B cell (primary cell): ENCODE measurements at regions not wholly inside any gene's neighbourhood (a gene's known extent, or its start where the extent isn't known, plus 50 kb on each side); places are given as distances from the start of the nearest gene placed in this dataset.

Experiments used
- ATAC-seq: fragments of 200-7000 bp; cut with Tn5 transposase; one replicate; pipeline ENCODE4 v1.10.0; 2021; ENCODE audit warnings: low read depth, mild to moderate bottlenecking, moderate number of reproducible peaks, moderate library complexity
- CTCF ChIA-PET: fragments of 350-600 bp; sonication (Branson Sonifier 250); formaldehyde crosslinking; loops from one replicate; lab custom pipeline; 2021; ENCODE audit warnings: antibody characterized with exemption, inconsistent platforms; lab: Charles Lee
- POLR2A ChIA-PET: fragments of 350-600 bp; sonication (Branson Sonifier 250); formaldehyde crosslinking; loops from one replicate; lab custom pipeline; 2021; ENCODE audit warnings: antibody characterized with exemption; lab: Charles Lee
- DNase-seq: peaks from one replicate; pipeline ENCODE4 v3.0.0; 2013
- H2AFZ ChIP-seq: 2 replicates; pipeline ENCODE4 v1.6.1; 2012; ENCODE audit warnings: mild to moderate bottlenecking, low read depth, low read length; ENCODE audit not compliant: insufficient read depth, poor library complexity, severe bottlenecking
- H3K27ac ChIP-seq, 2 donors: 1 replicate in 1 of 2; 2 replicates in 1 of 2; pipeline ENCODE4 v1.5.1; 2012 to 2013; ENCODE audit warnings: low read length in 2 of 2, mild to moderate bottlenecking in 2 of 2, moderate library complexity in 1 of 2
- H3K27me3 ChIP-seq, 4 experiments: fragments of 200-600 bp in 1 of 4; sonication (generic) in 1 of 4; replicated peaks in 1 of 4; 1 replicate in 2 of 4; 2 replicates in 2 of 4; pipeline versions ENCODE4 v1.6.1 to v1.7.0; 2013 to 2016; ENCODE audit warnings: low read length in 3 of 4, mild to moderate bottlenecking in 2 of 4, mixed read lengths in 1 of 4, moderate library complexity in 1 of 4; ENCODE audit not compliant: insufficient read depth in 4 of 4, control insufficient read depth in 3 of 4; ENCODE audit errors: control extremely low read depth in 1 of 4
- H3K36me3 ChIP-seq, 2 experiments: replicated peaks in 1 of 2; 1 replicate in 1 of 2; 2 replicates in 1 of 2; pipeline versions ENCODE4 v1.6.1 to v1.7.1; 2013; ENCODE audit warnings: low read length in 1 of 2; ENCODE audit not compliant: insufficient read depth in 2 of 2, control insufficient read depth in 1 of 2; ENCODE audit errors: control extremely low read depth in 1 of 2, extremely low read depth in 1 of 2
- H3K4me1 ChIP-seq, 2 donors: fragments of 200-600 bp in 1 of 2; sonication (generic) in 1 of 2; 1 replicate in 1 of 2; 2 replicates in 1 of 2; pipeline versions ENCODE4 v1.5.1 to v1.6.1; 2013 to 2017; ENCODE audit warnings: low read length in 2 of 2; ENCODE audit not compliant: control insufficient read depth in 2 of 2, insufficient read depth in 2 of 2
- H3K4me2 ChIP-seq: replicated peaks from 2 replicates; pipeline ENCODE3; 2012; ENCODE audit warnings: mild to moderate bottlenecking, low read depth, low read length; ENCODE audit not compliant: poor library complexity, severe bottlenecking
- H3K4me3 ChIP-seq, 5 experiments: fragments of 200-600 bp in 1 of 5; sonication (generic) in 1 of 5; 1 replicate in 3 of 5; 2 replicates in 2 of 5; pipeline versions ENCODE4 v1.5.1 to v1.7.0; 2011 to 2016; ENCODE audit warnings: low read length in 4 of 5, mild to moderate bottlenecking in 4 of 5, low read depth in 2 of 5, control low read depth in 1 of 5, moderate library complexity in 1 of 5; ENCODE audit not compliant: insufficient read depth in 1 of 5; ENCODE audit errors: control extremely low read depth in 1 of 5, extremely low read depth in 1 of 5
- H3K79me2 ChIP-seq: fragments of 200-600 bp; sonication (generic); one replicate; pipeline ENCODE4 v1.6.0; 2016; ENCODE audit warnings: low read length; ENCODE audit not compliant: control insufficient read depth, insufficient read depth
- H3K9ac ChIP-seq: fragments of 200-600 bp; sonication (generic); 2 replicates; pipeline ENCODE4 v1.6.1; 2017; ENCODE audit warnings: mild to moderate bottlenecking, low read length, moderate library complexity
- H3K9me3 ChIP-seq, 3 donors: one replicate each; pipeline versions ENCODE4 v1.6.1 to v1.7.1; 2013; ENCODE audit warnings: low read length in 2 of 3; ENCODE audit not compliant: control insufficient read depth in 2 of 3, insufficient read depth in 1 of 3; ENCODE audit errors: control extremely low read depth in 1 of 3
- H4K20me1 ChIP-seq: 2 replicates; pipeline ENCODE4 v1.6.0; 2012; ENCODE audit warnings: mild to moderate bottlenecking, low read length; ENCODE audit not compliant: insufficient read depth, control insufficient read depth, poor library complexity, severe bottlenecking
- H3K27ac Mint-ChIP-seq: one replicate; pipeline ENCODE4 v1.8.0; 2021; ENCODE audit warnings: mixed read lengths
- H3K27me3 Mint-ChIP-seq: one replicate; pipeline ENCODE4 v1.8.0; 2021; ENCODE audit warnings: mixed read lengths
- H3K4me1 Mint-ChIP-seq: one replicate; pipeline ENCODE4 v1.8.0; 2021; ENCODE audit warnings: mixed read lengths
- H3K4me3 Mint-ChIP-seq: one replicate; pipeline ENCODE4 v1.8.0; 2021; ENCODE audit warnings: mixed read lengths
- H3K9me3 Mint-ChIP-seq: one replicate; pipeline ENCODE4 v1.8.0; 2022; ENCODE audit warnings: mixed read lengths; ENCODE audit not compliant: insufficient read depth
- EZH2 ChIP-seq: IDR thresholded peaks from 2 replicates; pipeline ENCODE4 v1.6.1; 2012; ENCODE audit warnings: borderline replicate concordance, low read depth, mild to moderate bottlenecking, moderate library complexity, low read length; ENCODE audit not compliant: insufficient read depth, poor library complexity, severe bottlenecking
- WGBS: methylation state at CpG from one replicate; pipeline ENCODE4 v1.1.5; 2013; ENCODE audit warnings: missing lambda C conversion rate; ENCODE audit not compliant: insufficient coverage; 5-methylcytosine and 5-hydroxymethylcytosine counted together
- intact Hi-C: fragments of 100-400 bp; cut with micrococcal nuclease; formaldehyde crosslinking; loops from one replicate; pipeline ENCODE4 v1.10.0; 2022
- TF ChIP-seq, protein P1 (sequence below): fragments of 200-600 bp; IDR thresholded peaks from one replicate; pipeline ENCODE4 v1.8.0; 2022; ENCODE audit warnings: antibody characterized with exemption, mild to moderate bottlenecking

GRCh38 chr3:59502806-59503205, 453.0 kb upstream of the CFAP20DC start:
- Histone ChIP-seq H3K9me3 (no peaks in the 10 kb centered on the region), H4K20me1 (no peaks in the 10 kb centered on the region), H3K36me3 (no peaks in the 10 kb centered on the region), H3K4me2 (no peak overlapping the region), H3K4me3 (no peak overlapping the region), H3K27ac (no peak overlapping the region), H3K9ac (no peak overlapping the region), H2AFZ (no peak overlapping the region), H3K4me1 (no peaks in the 10 kb centered on the region), H3K79me2 (no peaks in the 10 kb centered on the region), H3K27me3 (no peaks in the 10 kb centered on the region)
- H3K9me3 Mint-ChIP-seq = peaks cover 3% of the 10 kb centered on the region
- no peak for DNase-seq
- intact Hi-C loops = no loop called here
- H3K4me1 Mint-ChIP-seq = no peaks in the 10 kb centered on the region
- ATAC-seq = no peak
- WGBS = no CpG with 5 or more reads among the region's 4 CpGs
- no peak overlapping the region for H3K4me3 Mint-ChIP-seq
- H3K27me3 Mint-ChIP-seq = peaks cover 3% of the 10 kb centered on the region
- no peak overlapping the region for H3K27ac Mint-ChIP-seq
- POLR2A ChIA-PET = no interaction called here
- CTCF ChIA-PET = no interaction called here
- TF ChIP-seq, protein P1, sequence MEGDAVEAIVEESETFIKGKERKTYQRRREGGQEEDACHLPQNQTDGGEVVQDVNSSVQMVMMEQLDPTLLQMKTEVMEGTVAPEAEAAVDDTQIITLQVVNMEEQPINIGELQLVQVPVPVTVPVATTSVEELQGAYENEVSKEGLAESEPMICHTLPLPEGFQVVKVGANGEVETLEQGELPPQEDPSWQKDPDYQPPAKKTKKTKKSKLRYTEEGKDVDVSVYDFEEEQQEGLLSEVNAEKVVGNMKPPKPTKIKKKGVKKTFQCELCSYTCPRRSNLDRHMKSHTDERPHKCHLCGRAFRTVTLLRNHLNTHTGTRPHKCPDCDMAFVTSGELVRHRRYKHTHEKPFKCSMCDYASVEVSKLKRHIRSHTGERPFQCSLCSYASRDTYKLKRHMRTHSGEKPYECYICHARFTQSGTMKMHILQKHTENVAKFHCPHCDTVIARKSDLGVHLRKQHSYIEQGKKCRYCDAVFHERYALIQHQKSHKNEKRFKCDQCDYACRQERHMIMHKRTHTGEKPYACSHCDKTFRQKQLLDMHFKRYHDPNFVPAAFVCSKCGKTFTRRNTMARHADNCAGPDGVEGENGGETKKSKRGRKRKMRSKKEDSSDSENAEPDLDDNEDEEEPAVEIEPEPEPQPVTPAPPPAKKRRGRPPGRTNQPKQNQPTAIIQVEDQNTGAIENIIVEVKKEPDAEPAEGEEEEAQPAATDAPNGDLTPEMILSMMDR = no peak
- TF ChIP-seq EZH2 = no peak

- H3K9me3 Mint-ChIP-seq = peaks cover 3% of the 10 kb centered on the region
- Histone ChIP-seq H2AFZ (no peak overlapping the region), H3K4me2 (no peak overlapping the region), H4K20me1 (no peaks in the 10 kb centered on the region), H3K9me3 (peaks cover 0 to 1% (median 0%) of the 10 kb centered on the region in 3 donors), H3K27ac (no peak overlapping the region), H3K79me2 (no peaks in the 10 kb centered on the region), H3K4me3 (no peak overlapping the region), H3K36me3 (no peaks in the 10 kb centered on the region), H3K4me1 (no peaks in the 10 kb centered on the region), H3K27me3 (no peaks in the 10 kb centered on the region), H3K9ac (no peak overlapping the region)
- intact Hi-C loops = no loop called here
- no peak for ATAC-seq
- no peak overlapping the region for H3K4me3 Mint-ChIP-seq
- TF ChIP-seq EZH2 = no peak
- TF ChIP-seq, protein P1 = no peak
- CTCF ChIA-PET = no interaction called here
- H3K27me3 Mint-ChIP-seq = peaks cover 3% of the 10 kb centered on the region
- H3K27ac Mint-ChIP-seq = no peak overlapping the region
- POLR2A ChIA-PET = no interaction called here
- H3K4me1 Mint-ChIP-seq = no peaks in the 10 kb centered on the region
- DNase-seq = no peak
- WGBS = 90% methylated on average over 4 of the region's 4 CpGs
Observed at GRCh38 chr3:59499954-59500353, 450.1 kb upstream of the CFAP20DC start.
